SH-SY5Y (cell line): ENCODE measurements at regions not wholly inside any gene's neighbourhood (a gene's known extent, or its start where the extent isn't known, plus 50 kb on each side); places are given as distances from the start of the nearest gene placed in this dataset.
A peak's percentile ranks its signal among the peaks of the same experiment; 100 is the strongest.

Experiments
- GATA2 ChIP-seq: IDR thresholded peaks from 2 replicates; pipeline ENCODE4 v1.6.1; 2011; ENCODE audit warnings: mild to moderate bottlenecking, low read depth, low read length
- GATA3 ChIP-seq: IDR thresholded peaks from 2 replicates; pipeline ENCODE4 v1.6.1; 2011; ENCODE audit warnings: low read depth, mild to moderate bottlenecking, low read length, moderate library complexity

GRCh38 chr10:36465604-36466379 is 659.6 kb upstream of the ANKRD30A start:
- TF ChIP-seq GATA3: no peak

- TF ChIP-seq GATA2 (no peak), GATA3 (no peak)
Observed at GRCh38 chr10:36464291-36464690, 661.1 kb upstream of the ANKRD30A start.

- no peak for TF ChIP-seq GATA3
- TF ChIP-seq GATA2: no peak
Observed at GRCh38 chr10:36463390-36463789, 662.0 kb upstream of the ANKRD30A start.

GRCh38 chr10:36462194-36462593 is 663.2 kb upstream of the ANKRD30A start:
- TF ChIP-seq GATA3 (no peak), GATA2 (no peak)

- TF ChIP-seq GATA3 (no peak), GATA2 (no peak)
Observed at GRCh38 chr10:36457751-36458150, 667.6 kb upstream of the ANKRD30A start.

- TF ChIP-seq GATA3 (no peak), GATA2 (no peak)
Observed at GRCh38 chr10:36455526-36456133, 669.8 kb upstream of the ANKRD30A start.

GRCh38 chr10:36452851-36453250 is 672.5 kb upstream of the ANKRD30A start:
- no peak for TF ChIP-seq GATA2
- no peak for TF ChIP-seq GATA3

GRCh38 chr10:36451391-36451970 is 673.9 kb upstream of the ANKRD30A start:
- TF ChIP-seq GATA2 (no peak), GATA3 (no peak)

- TF ChIP-seq GATA2 (no peak), GATA3 (no peak)
Observed at GRCh38 chr10:36450380-36450779, 675.0 kb upstream of the ANKRD30A start.

GRCh38 chr10:36448760-36449691 is 676.4 kb upstream of the ANKRD30A start:
- TF ChIP-seq GATA3: peak; percentile 63
- peak; percentile 54; the same call in 1 of the 2 replicates for TF ChIP-seq GATA2

GRCh38 chr10:36446881-36447280 is 678.5 kb upstream of the ANKRD30A start:
- TF ChIP-seq GATA2 (no peak), GATA3 (no peak)

GRCh38 chr10:36443233-36443632 is 682.2 kb upstream of the ANKRD30A start:
- TF ChIP-seq GATA2 (no peak), GATA3 (no peak)

GRCh38 chr10:36441557-36441956 is 683.8 kb upstream of the ANKRD30A start:
- no peak for TF ChIP-seq GATA3
- TF ChIP-seq GATA2: peak; percentile 43; the same call in 1 of the 2 replicates

- TF ChIP-seq GATA2 (no peak), GATA3 (no peak)
Observed at GRCh38 chr10:36440539-36440938, 684.9 kb upstream of the ANKRD30A start.
